ENCODE measurements at regions not wholly inside any gene's neighbourhood (a gene's known extent, or its start where the extent isn't known, plus 50 kb on each side); places are given as distances from the start of the nearest gene placed in this dataset.

GRCh38 chr6:43893073-43893472 is 123.1 kb downstream of the VEGFA start:
- DNase-seq (ENCODE audit: low read depth, low spot score) (no peak), ATAC-seq (no peak)
- H3K27ac ChIP-seq (ENCODE audit: low read length) = no peak overlapping the region
- H3K4me3 ChIP-seq (ENCODE audit: low read depth in 2 of 2, low read length in 2 of 2) = no peak overlapping the region
- POLR2A ChIA-PET = no interaction called here
- TF ChIP-seq REST (IDR thresholded peaks at IDR 0.05; ENCODE audit: insufficient read depth in 1 of 2, low read depth in 2 of 2, low read length in 1 of 2) = no peak
- TF ChIP-seq CTCF (IDR thresholded peaks at IDR 0.05) = no peak
- TF ChIP-seq TCF7L2 (IDR thresholded peaks at IDR 0.05; ENCODE audit: low read depth, low read length) = no peak
- TF ChIP-seq POLR2AphosphoS5 (IDR thresholded peaks at IDR 0.05; ENCODE audit: low read depth, low read length) = no peak
- no peak for TF ChIP-seq SIN3A (IDR thresholded peaks at IDR 0.05; ENCODE audit: borderline replicate concordance, insufficient read depth, low read depth, low read length)
- CTCF ChIA-PET = no interaction called here
- H3K4me1 ChIP-seq (ENCODE audit: control insufficient read depth, insufficient read depth, low read length) = no peaks in the 10 kb centered on the region
- BruUV-seq (replicated peaks) = no TSS peak
- no peaks in the 10 kb centered on the region for H3K27me3 ChIP-seq (ENCODE audit: control insufficient read depth, insufficient read depth, low read length)
- H3K9me3 ChIP-seq (ENCODE audit: control insufficient read depth, insufficient read depth, low read depth, low read length) = no peaks in the 10 kb centered on the region
- no peaks in the 10 kb centered on the region for H3K36me3 ChIP-seq (ENCODE audit: control insufficient read depth, insufficient read depth, low read length)
- intact Hi-C loops (cut with micrococcal nuclease; ENCODE audit: unreplicated experiment) = no loop called here
- in situ Hi-C loops (cut with HindIII; ENCODE audit: low pct_unique_long_range_greater_than_20kb, low sequenced_read_pairs) = no loop called here

GRCh38 chr6:43891072-43891870 is 121.3 kb downstream of the VEGFA start:
- Histone ChIP-seq H3K36me3 (ENCODE audit: control insufficient read depth, insufficient read depth, low read length) (no peaks in the 10 kb centered on the region), H3K4me1 (ENCODE audit: control insufficient read depth, insufficient read depth, low read length) (no peaks in the 10 kb centered on the region; the same call in 1 of the 2 replicates), H3K27me3 (ENCODE audit: control insufficient read depth, insufficient read depth, low read length) (no peaks in the 10 kb centered on the region), H3K9me3 (ENCODE audit: control insufficient read depth, insufficient read depth, low read depth, low read length) (no peaks in the 10 kb centered on the region), H3K4me3 (ENCODE audit: low read depth in 2 of 2, low read length in 2 of 2) (no peak overlapping the region), H3K27ac (ENCODE audit: low read length) (no peak overlapping the region)
- no TSS peak for BruUV-seq (replicated peaks)
- DNase-seq (ENCODE audit: low read depth, low spot score) = no peak
- in situ Hi-C loops (cut with HindIII; ENCODE audit: low pct_unique_long_range_greater_than_20kb, low sequenced_read_pairs) = no loop called here
- no peak for ATAC-seq
- POLR2A ChIA-PET = no interaction called here
- TF ChIP-seq SIN3A (IDR thresholded peaks at IDR 0.05; ENCODE audit: borderline replicate concordance, insufficient read depth, low read depth, low read length) = no peak
- no peak for TF ChIP-seq CTCF (IDR thresholded peaks at IDR 0.05)
- no peak for TF ChIP-seq REST (IDR thresholded peaks at IDR 0.05; ENCODE audit: insufficient read depth in 1 of 2, low read depth in 2 of 2, low read length in 1 of 2)
- no peak for TF ChIP-seq POLR2AphosphoS5 (IDR thresholded peaks at IDR 0.05; ENCODE audit: low read depth, low read length)
- no peak for TF ChIP-seq TCF7L2 (IDR thresholded peaks at IDR 0.05; ENCODE audit: low read depth, low read length)
- intact Hi-C loops (cut with micrococcal nuclease; ENCODE audit: unreplicated experiment) = no loop called here
- CTCF ChIA-PET = no interaction called here

All from Panc1 (cell line).